ENCODE measurements at regions not wholly inside any gene's neighbourhood (a gene's known extent, or its start where the extent isn't known, plus 50 kb on each side); places are given as distances from the start of the nearest gene placed in this dataset.

GRCh38 chr2:63772061-63772460, 69.6 kb upstream of the UGP2 start:
- Histone ChIP-seq H3K4me1 (ENCODE audit: control insufficient read depth in 3 of 3, insufficient read depth in 2 of 3, low read depth in 1 of 3, low read length in 2 of 3) (no peaks in the 10 kb centered on the region), H3K4me3 (ENCODE audit: low read depth in 1 of 3, low read length in 3 of 3) (no peak overlapping the region), H3K9me3 (ENCODE audit: control insufficient read depth in 2 of 2, insufficient read depth in 1 of 2, low read depth in 1 of 2, low read length in 1 of 2) (no peaks in the 10 kb centered on the region), H3K27me3 (ENCODE audit: control insufficient read depth in 3 of 3, insufficient read depth in 3 of 3, low read length in 3 of 3) (no peaks in the 10 kb centered on the region), H3K36me3 (ENCODE audit: control insufficient read depth in 3 of 3, insufficient read depth in 2 of 3, low read depth in 1 of 3, low read length in 3 of 3) (no peaks in the 10 kb centered on the region), H3K27ac (ENCODE audit: low read depth in 1 of 3, low read length in 2 of 3) (no peak overlapping the region)
- whole genome bisulfite sequencing, 3 donors: 77 to 80% (median 79%) methylated on average over 3 of the region's 3 CpGs
- no peak for DNase-seq
- no peak for FAIRE-seq

GRCh38 chr2:63775191-63775590, 66.5 kb upstream of the UGP2 start:
- no peak for DNase-seq
- Histone ChIP-seq H3K9me3 (ENCODE audit: control insufficient read depth in 2 of 2, insufficient read depth in 1 of 2, low read depth in 1 of 2, low read length in 1 of 2) (no peaks in the 10 kb centered on the region), H3K27ac (ENCODE audit: low read depth in 1 of 3, low read length in 2 of 3) (no peak overlapping the region), H3K27me3 (ENCODE audit: control insufficient read depth in 3 of 3, insufficient read depth in 3 of 3, low read length in 3 of 3) (no peaks in the 10 kb centered on the region), H3K4me1 (ENCODE audit: control insufficient read depth in 3 of 3, insufficient read depth in 2 of 3, low read depth in 1 of 3, low read length in 2 of 3) (no peaks in the 10 kb centered on the region), H3K4me3 (ENCODE audit: low read depth in 1 of 3, low read length in 3 of 3) (no peak overlapping the region), H3K36me3 (ENCODE audit: control insufficient read depth in 3 of 3, insufficient read depth in 2 of 3, low read depth in 1 of 3, low read length in 3 of 3) (no peaks in the 10 kb centered on the region)
- FAIRE-seq: no peak
- 89 to 93% (median 91%) methylated on average over 1 of the region's 1 CpG for WGBS, 3 donors

DNA sequence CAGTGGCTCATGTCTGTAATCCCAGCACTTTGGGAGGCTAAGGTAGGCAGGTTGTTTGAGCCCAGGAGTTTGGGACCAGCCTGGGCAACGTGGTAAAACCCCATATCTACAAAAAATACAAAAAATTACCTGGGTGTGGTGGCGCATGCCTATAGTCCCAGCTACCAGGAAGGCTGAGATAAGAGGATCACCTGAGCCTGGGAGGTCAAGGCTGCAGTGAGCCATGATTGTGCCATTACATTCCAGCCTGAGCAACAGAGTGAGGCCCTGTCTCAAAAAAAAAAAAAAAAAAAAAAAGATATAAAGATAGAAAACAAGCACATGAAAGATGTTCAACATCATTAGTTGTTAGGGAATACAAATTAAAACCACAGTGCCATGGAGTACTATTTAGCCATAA, 65.3 kb upstream of the UGP2 start:
- no peaks in the 10 kb centered on the region for H3K36me3 ChIP-seq (ENCODE audit: control insufficient read depth in 3 of 3, insufficient read depth in 2 of 3, low read depth in 1 of 3, low read length in 3 of 3)
- 68 to 77% (median 73%) methylated on average over 2 of the region's 2 CpGs for WGBS, 3 donors
- no peak for FAIRE-seq
- H3K27ac ChIP-seq (ENCODE audit: low read depth in 1 of 3, low read length in 2 of 3): no peak overlapping the region
- no peak overlapping the region for H3K4me3 ChIP-seq (ENCODE audit: low read depth in 1 of 3, low read length in 3 of 3)
- no peak for DNase-seq
- H3K27me3 ChIP-seq (ENCODE audit: control insufficient read depth in 3 of 3, insufficient read depth in 3 of 3, low read length in 3 of 3): no peaks in the 10 kb centered on the region
- H3K4me1 ChIP-seq (ENCODE audit: control insufficient read depth in 3 of 3, insufficient read depth in 2 of 3, low read depth in 1 of 3, low read length in 2 of 3): no peaks in the 10 kb centered on the region
- no peaks in the 10 kb centered on the region for H3K9me3 ChIP-seq (ENCODE audit: control insufficient read depth in 2 of 2, insufficient read depth in 1 of 2, low read depth in 1 of 2, low read length in 1 of 2)

DNA sequence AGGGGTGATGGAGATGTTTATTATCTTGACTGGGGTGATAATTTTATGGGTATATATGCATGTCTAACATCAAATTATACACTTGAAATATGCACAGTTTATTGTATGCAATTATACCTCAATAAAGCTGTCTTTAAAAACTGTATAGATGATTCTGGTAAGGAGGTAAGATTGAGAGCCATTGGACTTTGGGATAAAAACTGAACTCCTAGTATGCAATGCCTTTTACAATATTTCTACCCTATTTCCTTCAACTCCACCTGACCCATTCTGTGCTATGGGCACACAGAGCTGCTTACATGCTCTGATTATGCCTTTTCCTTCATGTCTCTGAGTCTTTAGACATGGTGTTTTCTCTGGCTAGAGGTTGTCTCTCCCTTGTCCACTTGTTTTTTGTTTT, 63.9 kb upstream of the UGP2 start:
- FAIRE-seq: no peak

GRCh38 chr2:63778391-63778790, 63.3 kb upstream of the UGP2 start:
- no peak for FAIRE-seq

More for the DNA sequence above, 63.9 kb upstream of the UGP2 start:
- H3K36me3 ChIP-seq (ENCODE audit: control insufficient read depth in 3 of 3, insufficient read depth in 2 of 3, low read depth in 1 of 3, low read length in 3 of 3): no peaks in the 10 kb centered on the region
- H3K4me1 ChIP-seq (ENCODE audit: control insufficient read depth in 3 of 3, insufficient read depth in 2 of 3, low read depth in 1 of 3, low read length in 2 of 3): no peaks in the 10 kb centered on the region
- no peaks in the 10 kb centered on the region for H3K27me3 ChIP-seq (ENCODE audit: control insufficient read depth in 3 of 3, insufficient read depth in 3 of 3, low read length in 3 of 3)
- no peak overlapping the region for H3K4me3 ChIP-seq (ENCODE audit: low read depth in 1 of 3, low read length in 3 of 3)
- no peak overlapping the region for H3K27ac ChIP-seq (ENCODE audit: low read depth in 1 of 3, low read length in 2 of 3)
- H3K9me3 ChIP-seq (ENCODE audit: control insufficient read depth in 2 of 2, insufficient read depth in 1 of 2, low read depth in 1 of 2, low read length in 1 of 2): no peaks in the 10 kb centered on the region
- DNase-seq: no peak

GRCh38 chr2:63780518-63781155, 61.1 kb upstream of the UGP2 start:
- DNase-seq (no peak), FAIRE-seq (no peak)
- Histone ChIP-seq H3K9me3 (ENCODE audit: control insufficient read depth in 2 of 2, insufficient read depth in 1 of 2, low read depth in 1 of 2, low read length in 1 of 2) (no peaks in the 10 kb centered on the region), H3K27me3 (ENCODE audit: control insufficient read depth in 3 of 3, insufficient read depth in 3 of 3, low read length in 3 of 3) (no peaks in the 10 kb centered on the region), H3K36me3 (ENCODE audit: control insufficient read depth in 3 of 3, insufficient read depth in 2 of 3, low read depth in 1 of 3, low read length in 3 of 3) (no peaks in the 10 kb centered on the region), H3K27ac (ENCODE audit: low read depth in 1 of 3, low read length in 2 of 3) (no peak overlapping the region), H3K4me3 (ENCODE audit: low read depth in 1 of 3, low read length in 3 of 3) (no peak overlapping the region), H3K4me1 (ENCODE audit: control insufficient read depth in 3 of 3, insufficient read depth in 2 of 3, low read depth in 1 of 3, low read length in 2 of 3) (no peaks in the 10 kb centered on the region)
- 34 to 39% (median 35%) methylated on average over 3 of the region's 3 CpGs for WGBS, 3 donors

More at GRCh38 chr2:63778391-63778790, 63.3 kb upstream of the UGP2 start:
- no peaks in the 10 kb centered on the region for H3K4me1 ChIP-seq (ENCODE audit: control insufficient read depth in 3 of 3, insufficient read depth in 2 of 3, low read depth in 1 of 3, low read length in 2 of 3)
- no peaks in the 10 kb centered on the region for H3K36me3 ChIP-seq (ENCODE audit: control insufficient read depth in 3 of 3, insufficient read depth in 2 of 3, low read depth in 1 of 3, low read length in 3 of 3)
- no peak overlapping the region for H3K4me3 ChIP-seq (ENCODE audit: low read depth in 1 of 3, low read length in 3 of 3)
- DNase-seq: no peak
- H3K27me3 ChIP-seq (ENCODE audit: control insufficient read depth in 3 of 3, insufficient read depth in 3 of 3, low read length in 3 of 3): no peaks in the 10 kb centered on the region
- no peaks in the 10 kb centered on the region for H3K9me3 ChIP-seq (ENCODE audit: control insufficient read depth in 2 of 2, insufficient read depth in 1 of 2, low read depth in 1 of 2, low read length in 1 of 2)
- WGBS, 3 donors: 70 to 81% (median 80%) methylated on average over 2 of the region's 2 CpGs
- no peak overlapping the region for H3K27ac ChIP-seq (ENCODE audit: low read depth in 1 of 3, low read length in 2 of 3)

- no peaks in the 10 kb centered on the region for H3K4me1 ChIP-seq (ENCODE audit: control insufficient read depth in 3 of 3, insufficient read depth in 2 of 3, low read depth in 1 of 3, low read length in 2 of 3)
- FAIRE-seq (no peak), DNase-seq (no peak)
- H3K36me3 ChIP-seq (ENCODE audit: control insufficient read depth in 3 of 3, insufficient read depth in 2 of 3, low read depth in 1 of 3, low read length in 3 of 3): no peaks in the 10 kb centered on the region
- H3K27ac ChIP-seq (ENCODE audit: low read depth in 1 of 3, low read length in 2 of 3): no peak overlapping the region
- no peaks in the 10 kb centered on the region for H3K27me3 ChIP-seq (ENCODE audit: control insufficient read depth in 3 of 3, insufficient read depth in 3 of 3, low read length in 3 of 3)
- no peaks in the 10 kb centered on the region for H3K9me3 ChIP-seq (ENCODE audit: control insufficient read depth in 2 of 2, insufficient read depth in 1 of 2, low read depth in 1 of 2, low read length in 1 of 2)
- H3K4me3 ChIP-seq (ENCODE audit: low read depth in 1 of 3, low read length in 3 of 3): no peak overlapping the region
Observed at GRCh38 chr2:63784461-63784860, 57.2 kb upstream of the UGP2 start.

DNA sequence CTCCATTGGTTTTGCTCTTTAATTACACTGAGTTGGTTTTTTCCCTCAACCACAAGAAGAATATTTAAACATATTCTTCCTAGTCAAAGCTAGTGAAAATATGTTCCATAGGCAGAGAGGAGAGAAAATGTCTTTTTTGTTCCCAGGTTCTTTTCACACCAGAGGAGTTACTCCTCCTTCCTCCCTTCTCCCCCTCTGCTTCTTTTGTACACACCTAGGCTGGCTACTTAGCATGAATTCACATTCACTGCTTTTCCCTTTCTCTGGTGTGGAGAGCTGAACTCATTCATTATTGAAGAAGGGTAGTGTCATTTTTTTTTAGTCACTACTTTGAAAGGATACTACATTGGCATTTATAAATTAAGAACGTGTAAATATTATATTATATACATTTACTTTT, 56.6 kb upstream of the UGP2 start:
- no peak overlapping the region for H3K4me3 ChIP-seq (ENCODE audit: low read depth in 1 of 3, low read length in 3 of 3)
- H3K27me3 ChIP-seq (ENCODE audit: control insufficient read depth in 3 of 3, insufficient read depth in 3 of 3, low read length in 3 of 3): no peaks in the 10 kb centered on the region
- no peaks in the 10 kb centered on the region for H3K4me1 ChIP-seq (ENCODE audit: control insufficient read depth in 3 of 3, insufficient read depth in 2 of 3, low read depth in 1 of 3, low read length in 2 of 3)
- FAIRE-seq (no peak), DNase-seq (no peak)
- 62 to 77% (median 67%) methylated on average over 1 of the region's 1 CpG for WGBS, 3 donors
- H3K9me3 ChIP-seq (ENCODE audit: control insufficient read depth in 2 of 2, insufficient read depth in 1 of 2, low read depth in 1 of 2, low read length in 1 of 2): no peaks in the 10 kb centered on the region
- no peaks in the 10 kb centered on the region for H3K36me3 ChIP-seq (ENCODE audit: control insufficient read depth in 3 of 3, insufficient read depth in 2 of 3, low read depth in 1 of 3, low read length in 3 of 3)
- H3K27ac ChIP-seq (ENCODE audit: low read depth in 1 of 3, low read length in 2 of 3): no peak overlapping the region

- Histone ChIP-seq H3K36me3 (ENCODE audit: control insufficient read depth in 3 of 3, insufficient read depth in 2 of 3, low read depth in 1 of 3, low read length in 3 of 3) (no peaks in the 10 kb centered on the region), H3K27ac (ENCODE audit: low read depth in 1 of 3, low read length in 2 of 3) (no peak overlapping the region), H3K9me3 (ENCODE audit: control insufficient read depth in 2 of 2, insufficient read depth in 1 of 2, low read depth in 1 of 2, low read length in 1 of 2) (no peaks in the 10 kb centered on the region), H3K4me1 (ENCODE audit: control insufficient read depth in 3 of 3, insufficient read depth in 2 of 3, low read depth in 1 of 3, low read length in 2 of 3) (no peaks in the 10 kb centered on the region), H3K27me3 (ENCODE audit: control insufficient read depth in 3 of 3, insufficient read depth in 3 of 3, low read length in 3 of 3) (no peaks in the 10 kb centered on the region), H3K4me3 (ENCODE audit: low read depth in 1 of 3, low read length in 3 of 3) (no peak overlapping the region)
- 94 to 97% (median 95%) methylated on average over 3 of the region's 3 CpGs for WGBS, 3 donors
- FAIRE-seq: no peak
- no peak for DNase-seq
Observed at GRCh38 chr2:63786471-63786870, 55.2 kb upstream of the UGP2 start.

Data from small intestine (tissue), 7 donors.